ENCODE measurements at regions not wholly inside any gene's neighbourhood (a gene's known extent, or its start where the extent isn't known, plus 50 kb on each side); places are given as distances from the start of the nearest gene placed in this dataset.

GRCh38 chr10:81297292-81297691, 577.7 kb upstream of the NRG3 start:
- DNase-seq (ENCODE audit: low read depth), result no peak
- TF ChIP-seq CTCF (IDR thresholded peaks at IDR 0.05; ENCODE audit: insufficient read depth, low read length), result no peak

DNA sequence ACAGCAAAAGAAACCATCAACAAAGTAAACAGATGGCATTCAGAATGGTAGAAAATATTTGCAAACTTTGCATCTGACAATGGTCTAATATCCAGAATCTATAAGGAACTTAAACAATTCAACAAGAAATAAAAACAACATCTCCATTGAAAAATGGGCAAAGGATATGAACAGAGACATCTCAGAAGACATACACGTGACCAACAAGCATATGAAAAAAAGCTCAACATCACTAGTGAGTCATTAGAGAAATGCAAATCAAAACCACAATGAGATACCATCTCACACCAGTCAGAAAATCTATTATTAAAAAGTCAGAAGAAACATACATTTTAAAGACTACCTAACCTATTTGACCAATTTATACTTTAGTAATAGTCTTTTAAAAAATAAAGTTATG, 571.3 kb upstream of the NRG3 start:
- H3K4me3 ChIP-seq (ENCODE audit: low read depth, low read length), result no peak overlapping the region
- no peak for TF ChIP-seq CTCF (IDR thresholded peaks at IDR 0.05; ENCODE audit: insufficient read depth, low read length)
- no peak for DNase-seq (ENCODE audit: low read depth)

More at GRCh38 chr10:81297292-81297691, 577.7 kb upstream of the NRG3 start:
- no peak overlapping the region for H3K4me3 ChIP-seq (ENCODE audit: low read depth, low read length)

DNA sequence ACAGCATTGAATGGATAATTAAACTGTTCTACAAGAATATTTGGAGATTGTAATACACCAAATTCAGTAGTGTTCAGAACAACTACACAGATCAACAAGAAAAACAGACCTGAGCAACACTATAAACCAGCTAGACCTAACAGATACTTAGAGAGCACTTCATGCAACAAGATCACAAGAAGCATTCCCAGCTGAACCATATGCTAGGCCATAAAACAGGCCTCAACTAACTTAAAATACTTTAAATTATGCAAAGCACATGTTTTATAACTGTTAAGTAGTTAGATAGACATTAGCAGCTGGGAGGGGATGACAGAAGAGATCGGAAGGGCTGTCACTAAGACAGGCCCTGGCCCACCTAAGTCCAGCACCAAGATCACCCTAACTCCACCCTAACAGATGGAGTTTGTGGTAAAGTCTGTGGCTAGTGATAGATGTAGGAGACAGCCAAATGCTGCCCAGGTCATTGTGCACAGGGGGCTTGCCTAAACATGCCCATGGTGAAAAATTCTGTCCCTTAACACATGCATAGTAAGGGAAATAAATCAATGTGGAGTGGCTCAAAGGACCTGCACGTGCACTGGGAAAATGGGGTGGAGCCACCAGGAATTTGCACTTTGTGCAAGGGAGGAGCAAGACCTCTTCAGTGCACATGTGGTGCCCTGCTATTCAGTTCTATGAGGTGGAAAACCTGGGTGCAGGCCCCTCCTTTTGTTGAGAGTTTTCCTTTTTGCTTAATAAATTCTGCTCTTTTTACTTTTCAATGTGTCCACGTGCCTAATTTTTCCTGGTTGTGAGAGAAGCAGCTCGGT, 567.8 kb upstream of the NRG3 start:
- H3K4me3 ChIP-seq (ENCODE audit: low read depth, low read length), result no peak overlapping the region
- TF ChIP-seq CTCF (IDR thresholded peaks at IDR 0.05; ENCODE audit: insufficient read depth, low read length), result no peak
- DNase-seq (ENCODE audit: low read depth), result no peak

GRCh38 chr10:81309041-81309552, 565.9 kb upstream of the NRG3 start:
- no peak overlapping the region for H3K4me3 ChIP-seq (ENCODE audit: low read depth, low read length)
- TF ChIP-seq CTCF (IDR thresholded peaks at IDR 0.05; ENCODE audit: insufficient read depth, low read length), result no peak
- DNase-seq (ENCODE audit: low read depth), result no peak

GRCh38 chr10:81314471-81314870, 560.5 kb upstream of the NRG3 start:
- H3K4me3 ChIP-seq (ENCODE audit: low read depth, low read length), result no peak overlapping the region
- DNase-seq (ENCODE audit: low read depth), result no peak
- no peak for TF ChIP-seq CTCF (IDR thresholded peaks at IDR 0.05; ENCODE audit: insufficient read depth, low read length)

DNA sequence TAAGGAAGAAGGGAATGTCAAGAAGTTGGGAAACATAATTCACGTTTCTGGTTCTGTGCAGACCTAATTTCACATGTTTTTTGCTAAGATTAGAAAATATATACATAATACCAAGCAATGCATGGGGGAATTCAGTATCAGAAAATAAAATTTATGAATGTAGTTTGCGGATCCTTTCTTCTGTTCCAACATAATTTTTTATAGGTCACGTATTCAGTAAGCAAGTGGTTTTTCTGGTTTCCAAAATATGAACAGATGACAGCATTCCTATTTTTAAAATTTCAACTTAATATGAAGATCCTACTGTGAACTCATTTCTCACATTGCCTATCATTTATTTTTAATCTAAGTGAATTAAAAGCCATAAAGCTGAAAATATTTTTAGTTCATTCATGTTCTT, 560.0 kb upstream of the NRG3 start:
- H3K4me3 ChIP-seq (ENCODE audit: low read depth, low read length), result no peak overlapping the region
- DNase-seq (ENCODE audit: low read depth), result no peak
- no peak for TF ChIP-seq CTCF (IDR thresholded peaks at IDR 0.05; ENCODE audit: insufficient read depth, low read length)
